T47D (cell line): ENCODE measurements at regions not wholly inside any gene's neighbourhood (a gene's known extent, or its start where the extent isn't known, plus 50 kb on each side); places are given as distances from the start of the nearest gene placed in this dataset.

ENCODE experiments used
- DNase-seq, 2 experiments: peaks; one replicate each; pipeline versions ENCODE4 v3.0.0 to v3.0.0-alpha.2; 2011 to 2012; ENCODE audit warnings: low read depth in 1 of 2, low spot score in 1 of 2
- JUND ChIP-seq: IDR thresholded peaks from 2 replicates; pipeline ENCODE4 v1.6.1; 2012; ENCODE audit warnings: low read depth
- in situ Hi-C: cut with HindIII; loops from 2 replicates; pipeline ENCODE4 v1.10.0; 2016; ENCODE audit warnings: low sequenced_read_pairs, low pct_unique_long_range_greater_than_20kb

- in situ Hi-C loops: no loop called here
- TF ChIP-seq JUND: no peak
- no peak for DNase-seq
Observed at GRCh38 chr4:67082746-67083145, 462.6 kb downstream of the CENPC start.

GRCh38 chr4:67080046-67080557 lies 465.2 kb downstream of the CENPC start:
- DNase-seq: no peak
- in situ Hi-C loops: no loop called here
- TF ChIP-seq JUND: no peak

- no peak for TF ChIP-seq JUND
- DNase-seq: no peak
- in situ Hi-C loops: no loop called here
Observed at GRCh38 chr4:67071641-67072040, 473.7 kb downstream of the CENPC start.

GRCh38 chr4:67055319-67055718 lies 490.0 kb downstream of the CENPC start:
- in situ Hi-C loops: no loop called here
- no peak for TF ChIP-seq JUND
- no peak for DNase-seq

GRCh38 chr4:67054896-67055295 lies 490.4 kb downstream of the CENPC start:
- no peak for TF ChIP-seq JUND
- in situ Hi-C loops: no loop called here
- DNase-seq: no peak

- DNase-seq: no peak
- TF ChIP-seq JUND: no peak
- in situ Hi-C loops: no loop called here
Observed at GRCh38 chr4:67052814-67053675, 492.3 kb downstream of the CENPC start.

- in situ Hi-C loops: no loop called here
- DNase-seq: no peak
Observed at GRCh38 chr4:67051000-67051789, 494.1 kb downstream of the CENPC start.

GRCh38 chr4:67049446-67049845 lies 495.9 kb downstream of the CENPC start:
- no peak for DNase-seq
- no peak for TF ChIP-seq JUND
- in situ Hi-C loops: no loop called here

More at GRCh38 chr4:67051000-67051789, 494.1 kb downstream of the CENPC start:
- TF ChIP-seq JUND: no peak

- TF ChIP-seq JUND: no peak
- in situ Hi-C loops: no loop called here
- no peak for DNase-seq
Observed at GRCh38 chr4:67048530-67048929, 496.8 kb downstream of the CENPC start.

GRCh38 chr4:67040315-67040714 lies 505.0 kb downstream of the CENPC start:
- in situ Hi-C loops: no loop called here
- TF ChIP-seq JUND: no peak
- DNase-seq: no peak

- no peak for DNase-seq
- no peak for TF ChIP-seq JUND
- in situ Hi-C loops: no loop called here
Observed at GRCh38 chr4:67038228-67038566, 507.1 kb downstream of the CENPC start.

- TF ChIP-seq JUND: no peak
- in situ Hi-C loops: no loop called here
- no peak for DNase-seq
Observed at GRCh38 chr4:67037504-67038227, 507.6 kb downstream of the CENPC start.
